ENCODE measurements at regions not wholly inside any gene's neighbourhood (a gene's known extent, or its start where the extent isn't known, plus 50 kb on each side); places are given as distances from the start of the nearest gene placed in this dataset.
A peak's percentile ranks its signal among the peaks of the same experiment; 100 is the strongest.

DNA sequence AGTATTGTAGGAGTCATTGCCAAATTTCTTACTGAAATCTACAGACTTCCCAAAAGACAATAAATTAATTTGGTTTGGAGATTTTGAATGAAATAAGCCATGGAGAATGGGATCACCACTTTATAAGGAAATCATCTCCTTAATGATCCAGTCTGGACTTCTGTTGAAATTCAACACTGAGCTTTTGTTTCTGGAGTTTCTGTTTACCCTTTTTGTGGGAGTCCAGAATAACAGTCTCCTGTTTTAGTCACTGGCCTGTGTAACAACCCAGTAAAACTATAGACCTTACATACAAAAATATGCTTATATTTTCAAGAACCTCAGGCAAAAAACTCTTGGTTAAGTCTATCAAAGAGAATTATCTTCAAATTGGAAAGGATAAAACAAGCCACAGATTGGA, 321.7 kb upstream of the PLET1 start:
- TF ChIP-seq, protein P1, sequence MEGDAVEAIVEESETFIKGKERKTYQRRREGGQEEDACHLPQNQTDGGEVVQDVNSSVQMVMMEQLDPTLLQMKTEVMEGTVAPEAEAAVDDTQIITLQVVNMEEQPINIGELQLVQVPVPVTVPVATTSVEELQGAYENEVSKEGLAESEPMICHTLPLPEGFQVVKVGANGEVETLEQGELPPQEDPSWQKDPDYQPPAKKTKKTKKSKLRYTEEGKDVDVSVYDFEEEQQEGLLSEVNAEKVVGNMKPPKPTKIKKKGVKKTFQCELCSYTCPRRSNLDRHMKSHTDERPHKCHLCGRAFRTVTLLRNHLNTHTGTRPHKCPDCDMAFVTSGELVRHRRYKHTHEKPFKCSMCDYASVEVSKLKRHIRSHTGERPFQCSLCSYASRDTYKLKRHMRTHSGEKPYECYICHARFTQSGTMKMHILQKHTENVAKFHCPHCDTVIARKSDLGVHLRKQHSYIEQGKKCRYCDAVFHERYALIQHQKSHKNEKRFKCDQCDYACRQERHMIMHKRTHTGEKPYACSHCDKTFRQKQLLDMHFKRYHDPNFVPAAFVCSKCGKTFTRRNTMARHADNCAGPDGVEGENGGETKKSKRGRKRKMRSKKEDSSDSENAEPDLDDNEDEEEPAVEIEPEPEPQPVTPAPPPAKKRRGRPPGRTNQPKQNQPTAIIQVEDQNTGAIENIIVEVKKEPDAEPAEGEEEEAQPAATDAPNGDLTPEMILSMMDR (conservative IDR thresholded peaks at IDR 0.05; ENCODE audit: low read length), result no peak
- no peak for DNase-seq (ENCODE audit: low read depth)
- H3K4me3 ChIP-seq (ENCODE audit: low read length), result no peak overlapping the region

DNA sequence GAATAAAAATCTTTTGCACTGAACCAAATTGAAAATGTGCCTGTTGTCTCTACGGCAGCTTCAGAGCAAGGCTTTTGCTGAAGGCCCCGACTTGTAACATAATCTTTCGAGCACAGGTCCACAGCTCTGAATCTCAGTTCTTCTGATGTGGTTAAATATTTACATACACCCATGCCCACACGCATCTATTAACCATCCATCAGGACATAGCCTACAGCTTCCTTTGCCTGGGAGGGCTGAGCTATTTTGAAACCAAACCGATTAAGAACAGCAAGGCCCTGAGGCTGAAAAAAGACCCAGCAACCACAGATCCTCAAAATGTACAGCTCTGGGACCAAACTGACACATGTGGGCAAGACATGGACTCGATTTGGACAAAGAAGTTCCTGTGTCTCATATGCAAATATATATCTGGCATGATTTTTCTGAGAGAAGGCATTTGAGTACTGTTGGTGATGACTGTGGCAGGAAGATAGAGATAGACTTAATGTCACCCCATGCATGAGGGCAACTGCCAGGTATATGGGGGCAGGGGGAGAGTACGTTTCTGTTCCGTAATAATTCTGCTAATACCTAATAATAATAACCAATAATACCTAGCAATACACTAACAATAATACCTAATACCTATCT, 322.7 kb upstream of the PLET1 start:
- TF ChIP-seq, protein P1 (conservative IDR thresholded peaks at IDR 0.05; ENCODE audit: low read length), result no peak
- H3K4me3 ChIP-seq (ENCODE audit: low read length), result no peak overlapping the region
- DNase-seq (ENCODE audit: low read depth), result no peak

DNA sequence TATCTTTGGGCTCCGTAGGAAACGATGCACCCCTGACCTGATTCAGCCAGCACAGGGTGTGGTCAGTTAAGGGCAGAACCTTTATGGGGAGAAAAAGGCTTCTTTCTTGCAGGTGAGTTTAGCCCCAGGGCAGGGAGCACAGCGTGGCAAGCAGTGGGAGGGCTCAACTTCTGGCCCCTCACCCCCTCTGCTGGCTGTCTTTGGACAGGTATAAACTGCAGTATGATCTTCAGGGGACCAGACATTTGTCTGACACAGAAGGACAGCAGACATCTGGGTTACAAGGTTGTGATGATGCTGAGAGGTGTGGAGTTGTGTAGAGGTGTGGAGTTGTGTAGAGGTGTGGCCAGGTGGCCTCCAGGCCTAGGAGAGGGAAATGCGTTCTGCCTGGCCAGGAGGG, 324.0 kb upstream of the PLET1 start:
- no peak for DNase-seq (ENCODE audit: low read depth)
- TF ChIP-seq, protein P1 (conservative IDR thresholded peaks at IDR 0.05; ENCODE audit: low read length), result 0 out of 2 replicates have a peak, but pooled peaks have one; percentile 4
- no peak overlapping the region for H3K4me3 ChIP-seq (ENCODE audit: low read length)

DNA sequence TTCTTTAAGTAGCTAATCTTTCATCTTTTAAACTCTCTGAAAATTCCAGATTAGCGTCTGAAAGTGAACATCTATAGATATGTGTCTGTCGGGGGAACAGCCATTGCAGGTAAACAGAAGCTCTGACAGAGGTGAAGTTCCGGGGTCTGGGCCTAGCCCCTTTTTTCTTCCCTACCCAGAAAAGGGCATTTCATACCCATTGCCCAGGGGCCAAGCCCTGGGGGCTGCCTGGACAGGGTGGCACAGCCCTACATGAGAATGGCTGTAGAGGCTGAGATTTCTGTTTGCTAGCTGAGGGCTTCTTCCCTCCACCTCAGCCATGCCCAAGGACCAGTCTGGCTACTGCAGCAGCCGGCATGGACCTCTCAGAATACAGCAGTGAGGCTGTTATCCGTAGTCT, 327.0 kb upstream of the PLET1 start:
- H3K4me3 ChIP-seq (ENCODE audit: low read length), result no peak overlapping the region
- TF ChIP-seq, protein P1 (conservative IDR thresholded peaks at IDR 0.05; ENCODE audit: low read length), result no peak
- DNase-seq (ENCODE audit: low read depth), result no peak

DNA sequence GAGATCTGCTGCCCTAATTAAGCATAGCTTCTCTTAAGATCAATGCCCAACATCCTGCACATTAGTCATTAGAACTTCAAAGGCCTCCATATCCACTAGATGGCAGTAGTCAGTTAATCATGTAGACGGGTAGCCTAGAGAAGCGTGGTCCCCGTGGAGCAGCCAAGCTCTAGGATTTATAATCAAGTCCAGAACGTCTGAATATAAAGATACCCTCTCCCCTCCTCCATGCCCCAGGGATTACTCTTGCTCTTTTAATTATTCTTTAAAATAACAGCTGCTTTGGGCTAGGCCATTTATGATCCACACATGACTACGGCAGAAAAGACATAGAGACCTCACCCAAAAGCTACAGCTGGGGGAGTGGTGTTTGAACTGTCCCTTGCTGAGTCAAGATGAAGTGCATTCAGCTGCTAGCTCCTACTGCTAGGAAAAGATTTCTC, 327.6 kb upstream of the PLET1 start:
- TF ChIP-seq, protein P1 (conservative IDR thresholded peaks at IDR 0.05; ENCODE audit: low read length), result peak; percentile 84
- H3K4me3 ChIP-seq (ENCODE audit: low read length), result no peak overlapping the region
- DNase-seq (ENCODE audit: low read depth), result peak; percentile 88

DNA sequence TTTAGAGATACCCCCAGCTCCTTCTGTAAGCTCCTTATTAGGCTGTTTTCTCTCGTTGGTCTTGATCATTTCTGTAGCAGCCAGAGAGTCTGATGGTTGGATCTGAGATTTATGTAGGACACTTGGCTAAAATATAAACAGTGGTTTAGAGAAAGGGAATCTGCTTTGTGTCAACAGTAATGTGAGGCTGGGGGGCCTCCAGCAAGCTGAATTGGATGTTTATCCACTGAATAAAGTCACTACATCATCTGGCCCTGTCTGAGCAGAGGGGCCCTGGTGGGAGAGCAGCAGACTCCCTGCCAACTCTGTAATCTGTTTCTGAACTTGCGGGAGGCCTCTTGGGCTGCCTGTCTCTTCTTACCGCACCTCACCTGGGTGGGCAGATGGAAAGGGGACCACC, 328.5 kb upstream of the PLET1 start:
- no peak for DNase-seq (ENCODE audit: low read depth)
- TF ChIP-seq, protein P1 (conservative IDR thresholded peaks at IDR 0.05; ENCODE audit: low read length), result no peak
- no peak overlapping the region for H3K4me3 ChIP-seq (ENCODE audit: low read length)

DNA sequence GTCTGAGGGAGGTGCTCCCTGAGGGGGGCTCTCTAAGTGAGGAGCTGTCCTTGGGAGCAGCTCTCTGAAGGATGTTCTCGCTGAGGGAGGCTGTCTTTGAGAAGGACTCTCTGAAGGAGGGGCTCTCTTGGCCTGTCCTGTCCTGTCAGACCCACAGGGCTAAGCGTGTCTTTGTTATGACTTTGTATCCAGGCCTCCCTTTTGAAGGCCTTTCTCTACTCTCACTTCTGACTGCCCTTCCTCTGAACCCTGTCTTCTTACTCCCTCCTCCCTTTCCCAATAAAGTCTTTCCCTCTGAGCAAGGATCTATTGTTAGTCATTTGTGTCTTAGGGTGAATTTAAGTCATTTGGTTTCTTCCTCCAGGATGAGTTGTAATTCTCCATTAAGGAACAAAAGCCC, 330.1 kb upstream of the PLET1 start:
- DNase-seq (ENCODE audit: low read depth), result peak; percentile 38

More for the DNA sequence above, 330.1 kb upstream of the PLET1 start:
- no peak overlapping the region for H3K4me3 ChIP-seq (ENCODE audit: low read length)
- TF ChIP-seq, protein P1 (conservative IDR thresholded peaks at IDR 0.05; ENCODE audit: low read length), result no peak

All from AG10803 (cell line).